CD4-positive, alpha-beta T cell treated with Interleukin-17A for 1 hour (primary cell): ENCODE measurements at regions not wholly inside any gene's neighbourhood (a gene's known extent, or its start where the extent isn't known, plus 50 kb on each side); places are given as distances from the start of the nearest gene placed in this dataset.
"Not testable (repeated sequence)": the region's sequence is repeated elsewhere in the genome, so short reads cannot be mapped to it uniquely, and the experiment has no call there.

ENCODE experiments used
- DNase-seq: peaks from one replicate; pipeline ENCODE4 v3.0.0-alpha.2; 2020

DNA sequence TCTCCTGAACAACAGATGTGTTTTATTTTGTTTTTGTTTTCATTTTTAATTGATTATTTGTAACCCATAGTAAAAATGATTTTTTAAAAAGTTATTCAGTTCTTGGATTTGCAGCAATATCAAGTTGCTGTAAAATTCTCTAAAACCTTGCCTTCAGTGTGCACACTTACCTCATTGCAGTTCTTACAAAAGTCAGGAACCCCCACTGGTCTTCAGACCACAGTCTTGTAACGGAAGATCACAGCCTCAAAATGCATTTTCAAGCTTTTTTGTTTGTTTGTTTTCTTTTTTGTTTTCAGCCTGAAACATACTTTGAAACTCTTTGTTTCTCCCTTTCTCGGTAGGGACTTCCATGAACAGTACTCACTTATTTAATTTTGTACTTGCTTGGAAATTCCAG lies 1012.8 kb upstream of the GYPC start:
- DNase-seq = no peak

DNA sequence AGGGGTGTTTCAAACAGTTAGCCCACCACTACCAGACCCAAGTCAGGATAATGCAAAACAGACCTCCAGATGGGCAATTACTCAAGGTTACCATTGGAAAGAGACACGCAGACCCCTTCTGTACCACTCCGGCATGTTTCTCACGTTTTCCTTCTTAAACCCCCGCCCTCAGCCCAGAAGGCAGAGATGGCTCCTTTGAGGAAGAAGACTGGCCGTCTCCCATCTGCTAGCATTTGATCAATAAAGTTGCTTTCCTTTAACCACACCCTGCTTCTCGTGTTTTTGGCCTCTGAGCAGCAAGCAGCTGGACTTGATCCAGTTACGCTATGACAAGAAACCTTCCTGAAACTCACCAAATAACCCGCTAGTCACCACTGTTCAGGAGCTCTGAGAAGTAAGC lies 1012.4 kb upstream of the GYPC start:
- no peak for DNase-seq

DNA sequence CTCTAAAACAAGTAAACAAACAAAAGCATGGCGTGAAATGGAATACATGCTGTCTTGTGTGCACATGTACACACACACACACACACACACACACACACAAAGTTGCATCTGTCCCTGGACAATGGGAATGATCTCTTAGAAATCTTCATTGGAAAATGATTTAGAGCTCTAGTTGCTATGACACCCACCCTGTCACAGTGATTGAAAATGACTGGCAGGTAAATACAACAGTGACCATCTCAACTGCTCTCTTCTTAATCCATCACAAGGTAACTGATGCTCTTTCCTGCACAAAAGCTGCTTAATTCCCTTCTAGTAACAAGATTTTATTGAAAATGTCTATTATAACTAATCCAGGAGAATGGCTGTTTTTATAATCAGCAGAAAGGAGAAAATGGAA lies 1011.7 kb upstream of the GYPC start:
- DNase-seq = no peak

DNA sequence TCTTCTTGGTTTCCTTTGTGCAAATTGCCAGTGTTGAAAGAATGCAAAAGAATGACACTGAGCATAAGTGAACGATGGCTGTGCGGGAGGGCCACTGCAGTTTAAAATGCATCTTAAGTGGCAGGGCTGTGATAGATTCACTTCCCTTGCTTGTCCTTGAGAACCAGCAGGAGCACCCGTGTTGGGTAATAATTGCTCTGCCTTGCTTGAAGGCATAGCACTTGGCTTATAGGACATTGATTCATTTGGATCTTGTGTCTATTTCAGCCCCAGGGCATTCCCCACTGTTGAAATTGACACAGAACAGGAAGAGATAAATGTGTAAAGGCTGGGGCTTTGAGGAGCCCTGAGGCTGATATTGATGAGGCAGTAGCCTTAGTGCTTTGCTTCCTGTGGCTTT lies 1003.7 kb upstream of the GYPC start:
- DNase-seq = no peak

DNA sequence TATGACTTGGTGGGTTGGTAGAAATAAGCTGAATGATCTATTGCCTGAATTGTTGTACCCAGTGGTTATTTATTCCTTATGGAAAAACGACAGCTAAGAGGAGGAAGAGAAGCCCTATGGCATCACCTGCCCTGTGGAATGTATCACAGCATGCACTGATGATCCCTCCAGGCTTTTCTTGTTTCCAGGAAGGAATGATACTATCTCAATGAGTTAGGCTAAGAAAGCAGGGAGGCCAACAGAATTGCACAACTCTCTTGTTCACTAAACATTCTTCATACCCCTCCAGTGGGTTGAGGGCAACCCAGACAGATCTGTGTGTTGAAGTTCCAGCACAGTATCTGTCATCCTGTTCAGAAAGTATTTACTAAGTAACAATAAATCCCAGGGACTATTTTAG lies 1001.7 kb upstream of the GYPC start:
- DNase-seq = no peak

DNA sequence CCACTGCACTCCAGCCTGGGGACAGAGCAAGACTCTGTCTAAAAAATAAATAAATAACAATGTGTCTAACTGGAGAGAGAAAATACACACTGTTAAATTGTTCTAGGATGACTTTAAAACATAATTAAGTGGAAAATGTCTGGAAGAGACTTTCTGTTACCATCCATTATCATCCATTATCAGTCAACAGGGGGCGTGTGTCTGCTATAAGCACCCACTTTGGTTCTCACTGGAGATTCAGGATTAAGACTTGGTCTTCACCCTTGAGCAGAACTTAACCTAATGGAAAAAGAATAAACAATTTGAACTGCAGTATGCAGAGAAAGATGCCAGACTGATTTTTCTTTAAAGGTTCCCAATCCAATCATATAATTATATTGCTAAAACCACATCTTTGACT lies 999.8 kb upstream of the GYPC start:
- DNase-seq = no peak

DNA sequence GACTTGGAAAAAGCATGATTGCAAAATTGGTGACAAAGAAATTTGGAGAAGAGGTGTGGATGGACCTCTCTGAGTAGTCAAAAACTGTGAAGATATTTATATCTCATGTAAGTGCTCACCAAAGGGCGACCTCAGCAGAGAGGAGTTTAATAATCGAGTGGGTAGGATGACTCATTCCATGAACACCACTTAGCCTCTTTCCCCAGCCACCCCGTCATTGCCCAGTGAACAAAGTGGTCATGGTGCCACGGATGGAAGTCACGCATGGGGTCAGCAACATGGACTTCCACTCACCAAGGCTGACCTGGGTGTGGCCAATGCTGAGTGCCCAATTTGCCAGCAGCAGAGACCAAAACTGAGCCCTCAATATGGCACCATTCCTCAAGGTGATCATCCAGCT lies 997.4 kb upstream of the GYPC start:
- no peak for DNase-seq

DNA sequence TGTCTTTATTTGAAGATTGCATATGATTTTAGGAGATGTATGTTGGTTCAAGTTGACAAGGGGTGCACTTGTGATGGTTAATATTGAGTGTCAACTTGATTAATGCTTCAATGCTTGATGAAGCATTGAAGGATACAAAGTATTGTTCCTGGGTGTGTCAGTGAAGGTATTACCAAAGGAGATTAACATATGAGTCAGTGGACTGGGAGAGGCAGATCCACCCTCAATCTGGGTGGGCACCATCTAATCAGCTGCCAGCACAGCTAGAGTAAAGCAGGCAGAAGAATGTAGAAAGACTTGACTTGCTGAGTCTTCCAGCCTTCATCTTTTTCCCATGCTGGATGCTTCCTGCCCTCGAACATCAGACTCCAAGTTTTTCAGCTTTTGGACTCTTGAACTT lies 995.6 kb upstream of the GYPC start:
- DNase-seq = not testable (repeated sequence)

DNA sequence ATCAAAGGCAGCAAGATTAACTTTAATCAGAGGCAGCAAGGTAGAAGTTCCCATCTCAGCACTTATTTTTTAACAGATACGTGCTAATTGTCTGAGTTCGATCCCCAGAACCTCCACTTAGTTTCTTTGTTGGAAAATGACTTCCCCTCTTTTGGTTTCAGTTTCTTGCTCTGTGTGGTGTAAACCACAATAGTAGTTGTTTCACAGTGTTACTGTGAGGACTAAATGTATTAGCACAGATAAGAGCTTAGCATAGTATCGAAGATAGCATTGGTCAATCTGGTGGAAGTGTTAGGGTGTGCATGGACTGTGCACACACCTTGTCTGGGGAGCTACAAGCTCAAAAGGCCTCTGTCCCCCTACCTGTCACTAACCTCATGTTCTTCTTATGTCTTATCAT lies 988.3 kb upstream of the GYPC start:
- no peak for DNase-seq

DNA sequence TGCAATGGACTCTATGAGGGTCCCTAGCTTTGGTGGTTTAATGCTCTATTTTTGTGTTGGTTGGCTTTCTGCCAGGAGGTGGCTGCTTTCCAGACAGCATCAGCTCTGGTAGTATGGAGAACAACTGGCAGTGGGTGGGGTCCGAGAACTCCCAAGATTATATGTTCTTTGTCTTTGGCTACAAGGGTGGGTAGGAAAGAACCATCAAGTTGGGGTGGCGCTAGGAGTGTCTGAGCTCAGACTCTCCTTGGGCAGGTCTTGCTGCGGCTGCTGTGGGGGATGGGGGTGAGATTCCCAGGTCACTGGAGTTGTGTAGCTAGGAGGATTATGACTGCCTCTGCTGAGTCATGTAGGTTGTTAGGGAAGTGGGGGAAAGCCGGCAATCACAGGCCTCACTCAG lies 976.1 kb upstream of the GYPC start:
- DNase-seq = no peak

DNA sequence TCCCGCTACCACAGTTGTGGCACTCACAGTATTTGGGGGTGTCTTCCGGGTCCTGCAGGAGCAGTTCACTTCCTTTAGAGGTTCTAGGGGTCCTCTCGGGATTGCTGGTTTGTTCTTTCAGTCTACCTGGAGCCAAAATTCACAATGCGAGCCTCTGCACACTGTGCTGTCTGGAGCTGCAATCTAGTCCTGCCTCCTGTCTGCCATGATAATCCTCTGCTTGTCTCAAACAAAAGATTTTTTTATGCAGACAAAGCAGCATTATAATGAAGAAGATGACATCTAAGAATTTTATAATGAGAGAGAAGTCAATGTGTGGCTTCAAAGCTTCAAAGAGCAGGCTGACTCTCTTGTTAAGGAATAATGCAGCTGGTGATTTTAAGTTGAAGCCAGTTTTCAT lies 975.1 kb upstream of the GYPC start:
- DNase-seq = no peak

DNA sequence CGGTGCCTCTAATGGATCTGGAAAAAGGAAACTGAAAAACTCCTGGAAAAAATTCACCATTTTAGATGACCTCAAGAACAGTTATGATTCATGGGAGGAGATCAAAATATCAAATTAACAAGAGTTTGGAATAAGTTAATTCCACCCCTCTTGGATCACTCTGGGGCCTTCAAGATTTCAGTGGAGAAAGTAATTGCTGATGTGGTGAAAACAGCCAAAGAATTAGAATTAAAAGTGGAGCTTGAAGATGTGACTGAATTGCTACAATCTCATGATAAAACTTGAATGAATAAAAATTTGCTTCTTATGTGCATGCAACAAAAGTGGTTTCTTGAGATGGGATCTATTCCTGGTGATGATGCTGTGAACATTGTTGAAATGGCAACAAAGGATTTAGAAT lies 974.4 kb upstream of the GYPC start:
- no peak for DNase-seq

DNA sequence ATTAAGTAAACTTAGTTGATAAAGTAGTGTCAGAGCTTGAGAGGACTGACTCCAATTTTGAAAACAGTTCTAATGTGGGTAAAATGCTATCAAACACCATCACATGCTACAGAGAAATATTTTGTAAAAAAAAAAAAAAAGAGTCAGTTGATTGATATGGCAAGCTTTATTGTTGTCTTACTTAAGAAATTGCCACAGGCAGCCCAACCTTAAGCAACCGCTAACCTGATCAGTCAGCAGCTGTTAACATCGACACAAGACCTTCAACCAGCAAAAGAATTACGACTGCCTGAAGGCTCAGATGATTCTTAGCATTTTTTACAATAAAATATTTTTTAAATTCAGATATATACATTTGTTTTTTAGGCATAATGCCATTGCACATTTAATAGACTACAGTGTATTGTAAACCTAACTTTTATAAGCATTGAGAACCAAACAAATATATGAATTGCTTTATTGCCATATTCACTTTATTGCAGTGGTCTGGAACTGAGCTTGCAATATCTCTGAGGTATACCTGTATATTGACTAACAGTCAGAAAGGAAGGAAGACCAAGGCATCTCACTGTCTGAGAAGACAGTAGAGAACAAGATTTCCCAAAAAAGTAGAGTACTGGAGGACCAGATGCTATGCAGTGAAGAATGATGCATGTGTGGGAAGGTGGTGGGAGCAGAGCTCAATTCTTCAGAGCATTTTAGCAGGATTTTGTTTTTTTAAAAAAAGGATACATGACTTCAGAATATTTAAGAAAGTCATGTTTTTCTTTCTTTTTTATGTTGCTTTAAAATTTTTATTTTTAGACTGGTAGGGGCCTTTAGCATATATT lies 973.8 kb upstream of the GYPC start:
- no peak for DNase-seq

DNA sequence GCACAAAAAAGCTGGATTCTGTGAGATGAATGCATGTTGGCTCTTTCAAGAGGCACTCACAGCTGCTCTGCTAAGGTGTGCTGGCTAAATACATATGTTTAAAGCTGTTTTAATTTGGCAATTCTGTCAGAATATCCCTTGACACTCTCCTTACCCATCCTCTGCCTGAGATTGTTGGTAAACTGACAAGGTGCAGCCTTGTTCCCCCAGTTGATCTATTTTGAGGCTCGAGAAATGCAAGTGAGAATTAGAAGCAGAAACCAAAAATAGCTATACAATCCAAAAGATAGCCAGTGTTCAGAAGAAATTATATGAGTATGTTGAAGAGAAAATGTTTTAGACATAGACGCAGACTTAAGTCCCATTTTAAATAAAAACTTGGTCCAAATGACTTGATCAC lies 971.7 kb upstream of the GYPC start:
- DNase-seq = no peak

DNA sequence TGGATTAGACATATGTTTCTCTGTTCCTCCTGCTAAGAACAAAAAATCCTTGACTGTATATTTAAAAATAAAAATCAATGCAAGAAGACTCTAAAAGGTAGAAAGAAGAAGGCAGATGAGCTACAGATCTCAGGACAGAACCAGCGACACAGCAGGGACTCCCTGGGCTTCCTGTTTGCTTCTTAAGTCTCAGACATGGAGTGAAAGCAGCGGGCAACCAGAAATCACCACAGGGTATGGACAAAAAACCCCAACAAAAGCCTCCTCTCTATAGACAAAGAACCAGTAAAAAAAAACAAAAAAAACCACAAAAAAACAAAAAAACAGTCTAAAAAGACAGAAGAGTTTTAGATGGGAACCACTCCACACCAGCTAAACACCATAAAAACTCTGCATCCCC lies 971.0 kb upstream of the GYPC start:
- DNase-seq = no peak

DNA sequence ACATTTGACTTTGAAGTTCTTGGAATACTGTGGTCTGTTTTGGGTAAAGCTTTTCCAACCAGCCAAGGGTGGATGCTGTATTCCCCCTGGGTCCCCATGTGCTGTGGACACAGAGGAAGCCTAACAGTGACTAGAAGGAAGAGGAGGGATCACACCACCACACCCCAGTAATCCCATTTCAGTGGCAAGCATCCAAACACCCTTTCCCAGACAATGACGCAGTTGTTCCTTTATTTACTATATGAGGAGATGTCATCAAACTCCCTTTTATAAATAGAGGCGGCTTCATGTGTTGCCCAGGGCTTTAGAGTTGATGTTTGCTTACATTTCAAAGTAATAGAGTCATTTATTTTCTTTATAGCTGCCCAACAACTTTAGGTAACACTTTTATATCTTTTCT lies 959.4 kb upstream of the GYPC start:
- DNase-seq = no peak

DNA sequence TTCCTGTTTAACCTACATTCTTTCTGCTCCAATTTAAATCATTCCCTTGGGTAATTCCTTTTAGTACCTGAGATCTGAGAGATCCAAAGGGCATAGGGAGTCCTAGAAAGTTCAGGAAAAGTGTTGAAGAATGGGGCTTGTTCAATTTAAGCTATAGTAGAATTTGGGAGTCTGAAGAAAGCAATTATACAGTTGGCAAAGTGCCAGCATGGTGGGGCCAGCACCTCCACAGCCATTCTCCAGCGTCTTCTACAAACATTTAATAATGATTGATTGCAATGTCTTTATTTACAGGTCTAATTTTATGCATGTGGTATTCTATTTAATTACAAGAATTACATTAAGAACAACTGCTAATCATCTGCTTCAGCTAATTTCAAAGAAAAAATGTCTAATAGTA lies 957.7 kb upstream of the GYPC start:
- no peak for DNase-seq

DNA sequence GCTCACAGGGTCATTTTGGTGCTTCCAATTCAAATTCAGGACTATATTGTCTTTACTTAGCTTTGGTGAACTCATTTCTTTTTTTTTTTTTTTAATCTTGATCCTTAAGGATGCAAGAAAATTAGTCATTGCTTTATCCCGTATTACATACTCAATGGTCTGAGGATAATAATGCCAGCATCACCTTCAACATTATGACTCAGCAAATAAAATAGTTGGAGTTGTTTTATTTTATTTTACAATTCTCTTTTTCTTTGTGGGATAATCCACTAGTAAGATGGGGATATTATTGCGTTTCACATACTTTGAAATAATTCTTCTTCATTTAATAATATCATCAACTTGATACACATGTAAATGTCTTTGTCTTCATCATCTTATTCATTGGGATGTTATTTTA lies 954.9 kb upstream of the GYPC start:
- DNase-seq = no peak

DNA sequence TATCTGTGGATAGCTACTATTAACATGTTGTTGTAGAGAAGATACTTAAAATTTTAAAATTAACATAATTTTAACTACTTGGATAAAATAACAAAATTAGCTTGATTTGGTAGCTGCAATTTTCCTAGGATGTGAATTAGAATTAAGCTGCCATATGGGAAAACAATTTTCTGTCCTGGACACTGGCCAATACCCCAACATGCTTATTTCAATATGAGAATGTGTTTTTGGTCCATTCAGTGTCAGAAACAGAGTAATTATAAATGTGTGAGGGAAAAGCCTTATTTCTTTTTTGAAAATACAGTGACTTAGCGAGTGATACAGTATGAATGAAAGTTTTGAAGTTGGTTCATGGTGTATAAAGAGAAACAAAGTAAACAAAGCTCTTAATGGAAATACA lies 948.3 kb upstream of the GYPC start:
- DNase-seq = no peak

DNA sequence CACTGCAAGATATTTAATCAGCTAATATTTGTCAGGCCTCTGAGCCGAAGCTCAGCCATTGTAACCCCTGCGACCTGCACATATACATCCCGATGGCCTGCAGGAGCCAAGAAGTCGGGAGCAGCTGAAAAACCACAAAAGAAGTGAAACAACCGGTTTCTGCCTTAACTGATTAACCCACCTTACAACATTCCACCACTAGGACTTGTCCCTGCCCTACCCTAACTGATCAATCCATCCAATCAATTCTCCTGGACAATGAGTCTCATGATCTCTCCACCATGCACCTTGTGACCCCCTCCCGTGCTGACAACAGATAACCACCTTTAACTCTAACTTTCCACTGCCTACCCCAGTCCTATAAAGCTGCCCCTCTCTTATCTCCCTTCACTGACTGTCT lies 945.4 kb upstream of the GYPC start:
- DNase-seq = no peak

DNA sequence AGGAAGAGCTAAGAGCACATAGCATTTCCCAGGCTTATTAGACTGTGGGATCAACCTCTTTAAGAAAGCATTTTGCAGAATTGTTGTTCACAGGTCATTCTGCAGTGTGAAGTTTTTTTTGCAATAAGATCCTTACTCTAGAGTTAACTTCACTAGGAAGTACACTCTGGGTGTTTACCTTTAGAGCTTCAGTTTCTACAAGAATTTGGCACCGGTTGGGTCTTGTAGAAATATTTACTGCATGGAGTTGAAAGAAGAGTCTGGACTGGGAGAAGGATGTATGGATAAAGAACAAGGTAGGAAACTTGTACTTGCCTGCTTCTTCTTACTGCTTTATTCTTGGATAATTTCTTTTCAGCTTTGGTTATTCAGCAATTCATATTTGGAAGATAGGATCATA lies 944.9 kb upstream of the GYPC start:
- DNase-seq = no peak

DNA sequence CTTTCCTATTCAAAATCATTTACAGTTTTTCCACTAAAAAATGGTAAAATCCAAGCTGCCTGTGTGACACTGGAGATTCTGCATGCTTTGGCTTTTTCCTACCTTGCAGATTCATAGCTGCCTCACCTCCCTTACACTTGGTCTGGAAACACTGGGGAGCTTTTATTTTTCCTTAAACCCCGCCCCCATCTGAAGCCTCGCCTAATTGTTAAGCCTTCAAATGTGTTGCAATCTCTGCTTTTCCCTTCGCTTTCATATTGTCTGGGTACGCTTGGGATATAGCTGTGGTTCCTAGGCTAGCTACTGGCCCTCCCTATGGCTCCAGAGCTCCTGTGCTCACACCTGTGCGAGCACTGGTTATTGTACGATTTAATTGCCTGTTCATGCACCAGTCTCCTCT lies 942.4 kb upstream of the GYPC start:
- no peak for DNase-seq

DNA sequence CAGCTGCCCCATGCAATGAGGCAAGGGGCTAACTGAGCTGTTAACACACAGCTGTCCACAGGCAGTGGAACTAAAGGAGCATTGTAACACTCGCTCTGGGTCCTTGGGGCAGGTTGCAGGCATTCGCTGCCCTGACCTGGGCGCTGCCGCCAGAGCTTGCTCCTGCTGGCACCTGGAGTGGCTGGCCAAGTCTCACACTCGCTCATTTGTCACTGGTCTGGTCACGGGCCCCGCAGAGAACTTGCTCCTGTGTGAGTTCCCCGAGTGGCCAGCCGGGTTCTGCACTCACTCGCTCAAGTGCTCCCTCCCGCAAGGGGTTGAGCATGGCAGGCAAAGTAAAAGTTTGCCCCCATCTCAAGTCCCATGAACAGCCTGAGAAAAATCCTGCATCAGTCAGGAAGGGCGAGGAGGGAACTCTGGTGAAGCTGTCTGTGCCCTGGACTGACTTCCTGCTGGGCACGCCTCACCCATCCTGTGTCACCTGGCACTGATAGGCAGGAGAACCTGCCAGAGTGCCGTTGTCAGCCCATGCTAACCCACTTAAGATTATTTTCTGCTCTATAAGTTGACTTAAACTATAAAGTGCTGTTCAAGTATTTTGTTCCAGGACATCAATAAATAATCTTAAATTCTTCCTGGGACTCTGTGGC lies 934.8 kb upstream of the GYPC start:
- no peak for DNase-seq

DNA sequence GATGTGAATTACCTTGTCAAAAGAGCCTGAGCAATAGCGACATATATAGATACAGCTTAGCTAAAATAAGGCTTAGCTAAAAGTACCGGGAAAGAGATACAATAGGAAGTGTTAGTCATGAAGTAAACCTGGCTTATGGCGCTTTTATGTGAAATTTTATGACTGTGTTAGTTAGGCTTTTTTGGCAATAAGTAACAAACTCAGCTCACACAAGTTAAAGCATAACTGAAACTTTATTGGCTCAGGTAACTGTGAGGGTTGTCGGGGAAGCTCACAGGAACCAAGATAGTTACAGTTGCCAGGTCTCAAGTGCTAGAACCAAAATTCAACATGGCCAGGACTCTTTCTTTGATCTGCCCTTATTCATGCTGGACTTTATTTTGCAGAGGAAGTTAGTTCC lies 925.0 kb upstream of the GYPC start:
- DNase-seq = no peak

DNA sequence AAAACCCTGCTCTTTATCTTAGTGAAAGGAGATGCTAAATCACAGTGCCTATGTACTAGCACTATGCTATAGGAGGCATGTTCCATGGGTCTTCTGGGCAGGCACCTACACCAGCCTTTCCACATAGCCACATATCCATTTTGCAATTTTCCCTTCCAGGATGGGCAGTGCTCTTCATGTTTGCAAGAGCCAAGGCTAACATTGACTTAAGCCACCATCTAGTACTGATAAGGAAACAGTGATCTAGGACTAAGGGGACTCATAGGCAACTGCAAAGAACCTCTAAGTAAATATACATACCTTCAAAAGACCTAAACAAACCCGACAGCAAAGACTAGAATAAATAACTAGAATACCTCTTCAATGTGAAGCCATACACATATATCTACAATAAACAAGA lies 919.7 kb upstream of the GYPC start:
- DNase-seq = no peak
